ENCODE measurements at regions not wholly inside any gene's neighbourhood (a gene's known extent, or its start where the extent isn't known, plus 50 kb on each side); places are given as distances from the start of the nearest gene placed in this dataset.

DNA sequence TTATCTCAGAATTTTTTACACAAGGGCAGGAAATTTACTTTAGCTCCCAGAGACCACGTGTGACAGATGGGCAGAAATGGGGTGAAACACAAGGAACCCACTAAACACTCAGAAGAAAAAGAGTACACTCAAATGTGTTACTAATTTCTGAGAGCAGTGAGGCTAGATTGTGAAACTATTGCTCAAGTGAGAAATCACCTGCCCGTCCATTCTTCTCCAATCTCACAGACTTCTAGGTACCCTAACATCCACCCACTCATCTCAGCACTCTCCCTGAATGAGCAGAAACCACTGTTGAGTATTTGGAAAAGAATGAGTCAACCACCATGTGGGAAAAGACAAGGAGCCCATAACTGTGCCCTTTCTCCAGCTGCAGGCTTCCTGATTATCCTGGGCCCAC lies 293.0 kb upstream of the CDH2 start:
- 65 to 81% methylated on average over 2 of the region's 2 CpGs for WGBS, 2 donors
- intact Hi-C loops (cut with DNase I; ENCODE audit: low total_unique reads): no loop called here
- H3K4me3 ChIP-seq (ENCODE audit: low read depth, poor library complexity, severe bottlenecking): no peak overlapping the region
- DNase-seq (ENCODE audit: low spot score in 2 of 2): no peak
- TF ChIP-seq POLR2A (IDR thresholded peaks at IDR 0.05): no peak
- TF ChIP-seq, protein P1, sequence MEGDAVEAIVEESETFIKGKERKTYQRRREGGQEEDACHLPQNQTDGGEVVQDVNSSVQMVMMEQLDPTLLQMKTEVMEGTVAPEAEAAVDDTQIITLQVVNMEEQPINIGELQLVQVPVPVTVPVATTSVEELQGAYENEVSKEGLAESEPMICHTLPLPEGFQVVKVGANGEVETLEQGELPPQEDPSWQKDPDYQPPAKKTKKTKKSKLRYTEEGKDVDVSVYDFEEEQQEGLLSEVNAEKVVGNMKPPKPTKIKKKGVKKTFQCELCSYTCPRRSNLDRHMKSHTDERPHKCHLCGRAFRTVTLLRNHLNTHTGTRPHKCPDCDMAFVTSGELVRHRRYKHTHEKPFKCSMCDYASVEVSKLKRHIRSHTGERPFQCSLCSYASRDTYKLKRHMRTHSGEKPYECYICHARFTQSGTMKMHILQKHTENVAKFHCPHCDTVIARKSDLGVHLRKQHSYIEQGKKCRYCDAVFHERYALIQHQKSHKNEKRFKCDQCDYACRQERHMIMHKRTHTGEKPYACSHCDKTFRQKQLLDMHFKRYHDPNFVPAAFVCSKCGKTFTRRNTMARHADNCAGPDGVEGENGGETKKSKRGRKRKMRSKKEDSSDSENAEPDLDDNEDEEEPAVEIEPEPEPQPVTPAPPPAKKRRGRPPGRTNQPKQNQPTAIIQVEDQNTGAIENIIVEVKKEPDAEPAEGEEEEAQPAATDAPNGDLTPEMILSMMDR (IDR thresholded peaks at IDR 0.05): no peak

DNA sequence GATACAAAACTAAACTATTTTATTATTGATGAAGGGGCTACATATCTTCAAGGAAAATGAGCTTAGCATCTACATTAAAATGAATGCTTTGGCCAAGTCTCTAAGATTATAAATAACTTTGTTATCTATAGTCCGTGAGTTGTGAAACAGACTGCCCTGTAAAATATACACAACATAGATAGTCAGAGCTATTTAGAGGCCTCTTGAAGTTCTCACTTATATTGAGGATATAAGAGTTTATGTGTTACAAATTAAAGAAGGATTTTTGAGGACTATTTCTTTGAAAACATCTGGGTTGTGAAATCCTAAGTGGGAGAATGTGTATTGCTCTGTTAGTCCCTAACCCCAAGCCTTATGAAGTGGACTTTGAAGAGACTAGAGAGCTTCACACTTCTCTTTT lies 292.0 kb upstream of the CDH2 start:
- 73% methylated on average over 1 of the region's 1 CpG for WGBS, 2 donors
- no peak for TF ChIP-seq POLR2A (IDR thresholded peaks at IDR 0.05)
- TF ChIP-seq, protein P1 (IDR thresholded peaks at IDR 0.05): no peak
- DNase-seq (ENCODE audit: low spot score in 2 of 2): no peak
- H3K4me3 ChIP-seq (ENCODE audit: low read depth, poor library complexity, severe bottlenecking): no peak overlapping the region
- intact Hi-C loops (cut with DNase I; ENCODE audit: low total_unique reads): no loop called here

DNA sequence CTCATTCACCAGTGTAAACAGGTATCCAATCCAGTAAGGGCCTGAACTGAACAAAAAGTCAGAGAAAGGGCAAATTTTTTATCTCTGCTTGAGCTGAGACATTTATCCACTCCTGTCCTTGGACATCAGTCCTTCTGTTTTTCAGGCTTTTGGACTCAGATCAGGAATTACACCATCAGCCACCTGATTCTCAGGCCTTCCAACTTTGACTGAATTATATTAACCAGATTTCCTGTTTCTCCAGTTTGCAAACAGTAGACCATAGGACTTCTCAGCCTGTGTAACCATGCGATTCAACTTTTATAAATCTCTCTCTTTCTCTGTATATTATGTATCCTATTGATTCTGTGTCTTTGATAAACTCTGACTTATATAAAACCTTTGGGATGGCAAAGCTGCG lies 289.3 kb upstream of the CDH2 start:
- DNase-seq (ENCODE audit: low spot score in 2 of 2): no peak
- TF ChIP-seq POLR2A (IDR thresholded peaks at IDR 0.05): no peak
- TF ChIP-seq, protein P1 (IDR thresholded peaks at IDR 0.05): no peak
- WGBS, 2 donors: 93 to 94% methylated on average over 2 of the region's 2 CpGs
- intact Hi-C loops (cut with DNase I; ENCODE audit: low total_unique reads): no loop called here
- H3K4me3 ChIP-seq (ENCODE audit: low read depth, poor library complexity, severe bottlenecking): no peak overlapping the region

DNA sequence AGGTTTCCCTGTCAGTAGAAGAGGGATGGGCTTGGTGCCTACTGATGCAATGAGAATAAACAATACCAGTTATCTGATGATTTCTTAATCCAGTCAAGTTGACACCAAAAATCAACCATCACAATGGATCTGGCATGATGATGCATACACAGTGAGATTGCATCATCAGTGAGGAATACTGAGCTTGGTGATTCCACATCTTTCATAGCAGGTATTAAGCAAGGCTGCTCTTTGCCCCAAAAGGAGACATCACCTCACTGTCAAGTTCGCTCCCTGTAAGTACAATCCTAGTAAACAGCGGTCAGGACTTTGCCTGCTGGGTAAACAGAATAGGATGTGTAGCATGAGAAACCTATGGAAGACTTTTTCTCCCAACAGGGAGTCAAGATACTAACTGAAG lies 282.7 kb upstream of the CDH2 start:
- WGBS, 2 donors: 100% methylated on average over 2 of the region's 2 CpGs
- intact Hi-C loops (cut with DNase I; ENCODE audit: low total_unique reads): no loop called here
- no peak for DNase-seq (ENCODE audit: low spot score in 2 of 2)
- no peak overlapping the region for H3K4me3 ChIP-seq (ENCODE audit: low read depth, poor library complexity, severe bottlenecking)
- TF ChIP-seq, protein P1 (IDR thresholded peaks at IDR 0.05): no peak
- no peak for TF ChIP-seq POLR2A (IDR thresholded peaks at IDR 0.05)

DNA sequence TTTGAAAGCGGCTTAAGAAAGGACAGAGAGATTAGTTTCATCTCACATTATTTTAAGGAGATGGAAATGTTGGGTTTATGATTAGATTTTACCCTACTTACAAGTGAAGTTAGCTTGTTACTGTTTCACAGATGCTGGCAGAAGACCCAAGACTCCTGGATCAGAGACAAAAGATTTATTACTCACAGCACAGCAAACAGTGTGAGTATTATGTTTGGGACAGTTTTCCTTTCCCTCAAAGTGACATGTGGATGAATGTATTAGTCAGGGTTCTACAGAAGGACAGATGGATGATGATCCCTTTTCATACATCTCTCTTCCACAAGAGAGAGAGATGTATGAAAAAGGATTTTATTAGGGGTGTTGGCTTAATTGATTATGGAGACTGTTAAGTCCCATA lies 281.8 kb upstream of the CDH2 start:
- intact Hi-C loops (cut with DNase I; ENCODE audit: low total_unique reads): no loop called here
- WGBS, 2 donors: 70 to 76% methylated on average over 1 of the region's 1 CpG
- TF ChIP-seq, protein P1 (IDR thresholded peaks at IDR 0.05): no peak
- no peak for TF ChIP-seq POLR2A (IDR thresholded peaks at IDR 0.05)
- DNase-seq (ENCODE audit: low spot score in 2 of 2): no peak
- peak overlapping the region; percentile 10 for H3K4me3 ChIP-seq (ENCODE audit: low read depth, poor library complexity, severe bottlenecking)

DNA sequence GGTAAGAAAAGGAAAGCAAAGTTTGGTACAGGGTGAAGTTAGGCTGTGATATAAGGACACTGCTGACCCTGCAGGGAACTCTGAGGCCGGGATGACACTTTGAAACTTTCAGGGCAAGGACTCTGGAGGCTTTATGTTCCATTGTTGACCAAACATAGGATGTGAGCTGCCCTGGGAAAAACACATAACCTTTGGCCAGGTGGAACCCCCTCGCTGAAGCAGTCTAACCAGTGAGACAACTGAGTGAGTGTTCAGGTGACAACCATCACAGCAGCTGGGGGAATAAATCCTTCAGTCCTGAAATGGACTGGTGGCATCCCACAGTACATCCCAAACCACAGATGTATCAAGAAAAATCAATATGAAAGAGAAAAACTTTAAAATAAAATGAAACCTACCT lies 280.9 kb upstream of the CDH2 start:
- no peak for TF ChIP-seq POLR2A (IDR thresholded peaks at IDR 0.05)
- TF ChIP-seq, protein P1 (IDR thresholded peaks at IDR 0.05): no peak
- H3K4me3 ChIP-seq (ENCODE audit: low read depth, poor library complexity, severe bottlenecking): no peak overlapping the region
- no peak for DNase-seq (ENCODE audit: low spot score in 2 of 2)
- WGBS, 2 donors: 47 to 61% methylated on average over 2 of the region's 2 CpGs
- intact Hi-C loops (cut with DNase I; ENCODE audit: low total_unique reads): no loop called here

All from lower leg skin (tissue), 4 donors.